DND-41 (cell line): ENCODE measurements at regions not wholly inside any gene's neighbourhood (a gene's known extent, or its start where the extent isn't known, plus 50 kb on each side); places are given as distances from the start of the nearest gene placed in this dataset.

Source experiments
- ATAC-seq: fragments of 200-7000 bp; cut with Tn5 transposase; 3 replicates; pipeline ENCODE4 v1.9.1; 2021; ENCODE audit warnings: low read depth; ENCODE audit not compliant: insufficient read depth
- DNase-seq: peaks from one replicate; pipeline ENCODE4 v3.0.0-alpha.2; 2020
- H2AFZ ChIP-seq: 2 replicates; pipeline ENCODE4 v1.6.0; 2012; ENCODE audit warnings: low read depth, low read length
- H3K27ac ChIP-seq: 2 replicates; pipeline ENCODE4 v1.5.1; 2012; ENCODE audit warnings: low read length, inconsistent platforms
- H3K27me3 ChIP-seq: fragments of 200-600 bp; sonication (generic); 2 replicates; pipeline ENCODE4 v1.6.0; 2012; ENCODE audit warnings: low read length, mild to moderate bottlenecking, inconsistent platforms; ENCODE audit not compliant: insufficient read depth, poor library complexity
- H3K36me3 ChIP-seq: 2 replicates; pipeline ENCODE4 v1.5.1; 2012; ENCODE audit warnings: low read length, inconsistent platforms; ENCODE audit not compliant: insufficient read depth
- H3K4me1 ChIP-seq: 2 replicates; pipeline ENCODE4 v1.5.1; 2012; ENCODE audit warnings: mild to moderate bottlenecking, low read length; ENCODE audit not compliant: insufficient read depth
- H3K4me2 ChIP-seq: 2 replicates; pipeline ENCODE4 v1.6.0; 2012; ENCODE audit warnings: mild to moderate bottlenecking, moderate library complexity, low read length, inconsistent platforms; ENCODE audit not compliant: insufficient read depth
- H3K4me3 ChIP-seq, 2 experiments: fragments of 200-600 bp in 1 of 2; shearing (Covaris generic) in 1 of 2; 2 replicates each; pipeline ENCODE4 v1.5.1; 2012 to 2016; ENCODE audit warnings: inconsistent platforms in 2 of 2, low read length in 2 of 2, mild to moderate bottlenecking in 2 of 2, low read depth in 1 of 2, moderate library complexity in 1 of 2
- H3K79me2 ChIP-seq: 2 replicates; pipeline ENCODE4 v1.6.0; 2012; ENCODE audit warnings: low read length, inconsistent platforms; ENCODE audit not compliant: insufficient read depth
- H3K9ac ChIP-seq: 2 replicates; pipeline ENCODE4 v1.6.0; 2012; ENCODE audit warnings: low read depth, mild to moderate bottlenecking, inconsistent platforms, low read length, moderate library complexity
- H3K9me3 ChIP-seq: 2 replicates; pipeline ENCODE4 v1.5.1; 2012; ENCODE audit warnings: low read length, moderate library complexity, mild to moderate bottlenecking, inconsistent platforms; ENCODE audit not compliant: insufficient read depth, severe bottlenecking
- H4K20me1 ChIP-seq: 2 replicates; pipeline ENCODE4 v1.6.0; 2012; ENCODE audit warnings: low read length; ENCODE audit not compliant: insufficient read depth
- CTCF ChIP-seq: IDR thresholded peaks from 2 replicates; pipeline ENCODE4 v1.5.1; 2012; ENCODE audit warnings: borderline replicate concordance, low read length, moderate library complexity, mild to moderate bottlenecking; ENCODE audit not compliant: poor library complexity, severe bottlenecking; ENCODE audit errors: extremely low read depth
- EZH2 ChIP-seq: IDR thresholded peaks from 3 replicates; pipeline ENCODE4 v1.6.1; 2012; ENCODE audit warnings: borderline replicate concordance, low read depth, mild to moderate bottlenecking, moderate library complexity, low read length, inconsistent platforms; ENCODE audit not compliant: severe bottlenecking

GRCh38 chr22:27627901-27628300 is 173.7 kb downstream of the MN1 start:
- ATAC-seq, result no peak
- no peak overlapping the region for H3K9ac ChIP-seq
- H2AFZ ChIP-seq, result no peak overlapping the region
- H3K27me3 ChIP-seq, result no peaks in the 10 kb centered on the region
- H3K79me2 ChIP-seq, result no peaks in the 10 kb centered on the region
- TF ChIP-seq CTCF, result no peak
- TF ChIP-seq EZH2, result no peak
- no peaks in the 10 kb centered on the region for H3K36me3 ChIP-seq
- H3K4me2 ChIP-seq, result no peak overlapping the region
- H3K4me3 ChIP-seq, result no peak overlapping the region
- DNase-seq, result no peak
- 0 out of 2 replicates have a peak, but pooled peaks cover 3% of the 10 kb centered on the region for H4K20me1 ChIP-seq
- no peaks in the 10 kb centered on the region for H3K4me1 ChIP-seq
- no peak overlapping the region for H3K27ac ChIP-seq
- H3K9me3 ChIP-seq, result no peaks in the 10 kb centered on the region

- no peaks in the 10 kb centered on the region for H3K4me1 ChIP-seq
- H3K4me3 ChIP-seq, result no peak overlapping the region
- no peaks in the 10 kb centered on the region for H3K27me3 ChIP-seq
- no peaks in the 10 kb centered on the region for H3K79me2 ChIP-seq
- no peaks in the 10 kb centered on the region for H3K36me3 ChIP-seq
- H3K4me2 ChIP-seq, result no peak overlapping the region
- H3K9ac ChIP-seq, result no peak overlapping the region
- no peak for ATAC-seq
- no peak for DNase-seq
- 0 out of 2 replicates have a peak, but pooled peaks cover 3% of the 10 kb centered on the region for H4K20me1 ChIP-seq
- no peaks in the 10 kb centered on the region for H3K9me3 ChIP-seq
- H2AFZ ChIP-seq, result no peak overlapping the region
- TF ChIP-seq CTCF, result no peak
- no peak for TF ChIP-seq EZH2
- H3K27ac ChIP-seq, result no peak overlapping the region
These were observed 173.2 kb downstream of the MN1 start for GRCh38 chr22:27628341-27628740.

- Histone ChIP-seq H3K9ac (no peak overlapping the region), H3K27ac (no peak overlapping the region), H3K4me3 (no peak overlapping the region), H3K4me2 (no peak overlapping the region), H4K20me1 (0 out of 2 replicates have a peak, but pooled peaks cover 3% of the 10 kb centered on the region), H3K79me2 (no peaks in the 10 kb centered on the region), H3K4me1 (no peaks in the 10 kb centered on the region), H3K9me3 (no peaks in the 10 kb centered on the region), H2AFZ (no peak overlapping the region), H3K36me3 (no peaks in the 10 kb centered on the region), H3K27me3 (no peaks in the 10 kb centered on the region)
- DNase-seq (no peak), ATAC-seq (no peak)
- TF ChIP-seq CTCF, result no peak
These were observed 172.5 kb downstream of the MN1 start for GRCh38 chr22:27628891-27629631.
